DOHH2 (cell line): ENCODE measurements at regions not wholly inside any gene's neighbourhood (a gene's known extent, or its start where the extent isn't known, plus 50 kb on each side); places are given as distances from the start of the nearest gene placed in this dataset.

Experiments
- H3F3A ChIP-seq: fragments of 200-600 bp; sonication (generic), shearing (Covaris generic); 2 replicates; pipeline ENCODE4 v1.6.0; 2016; ENCODE audit warnings: antibody characterized with exemption, mild to moderate bottlenecking; ENCODE audit not compliant: control insufficient read depth, insufficient read depth
- H3K27ac ChIP-seq: fragments of 200-600 bp; sonication (generic); 2 replicates; pipeline ENCODE4 v1.5.1; 2014; ENCODE audit warnings: low read depth, mild to moderate bottlenecking, low read length, moderate library complexity
- H3K27me3 ChIP-seq: fragments of 200-600 bp; sonication (generic); 2 replicates; pipeline ENCODE4 v1.6.1; 2014; ENCODE audit warnings: mild to moderate bottlenecking, low read length, mixed read lengths; ENCODE audit not compliant: control insufficient read depth
- H3K36me3 ChIP-seq: fragments of 200-600 bp; sonication (generic); 2 replicates; pipeline ENCODE4 v1.6.1; 2014; ENCODE audit warnings: mild to moderate bottlenecking, low read length, moderate library complexity, mixed read lengths; ENCODE audit not compliant: control insufficient read depth
- H3K4me1 ChIP-seq: fragments of 200-600 bp; sonication (generic); 2 replicates; pipeline ENCODE4 v1.6.1; 2014; ENCODE audit warnings: mild to moderate bottlenecking, low read length, mixed read lengths; ENCODE audit not compliant: control insufficient read depth
- H3K4me2 ChIP-seq: fragments of 200-600 bp; sonication (generic); 2 replicates; pipeline ENCODE4 v1.6.0; 2014; ENCODE audit warnings: mild to moderate bottlenecking, low read length, moderate library complexity
- H3K4me3 ChIP-seq: fragments of 200-600 bp; sonication (generic); 2 replicates; pipeline ENCODE4 v1.5.1; 2014; ENCODE audit warnings: mild to moderate bottlenecking, low read length, mixed read lengths
- H3K79me2 ChIP-seq: fragments of 200-600 bp; sonication (generic); 2 replicates; pipeline ENCODE4 v1.6.1; 2014; ENCODE audit warnings: mild to moderate bottlenecking, low read length, mixed read lengths; ENCODE audit not compliant: control insufficient read depth
- H3K9me2 ChIP-seq: fragments of 200-600 bp; sonication (generic); replicated peaks from 2 replicates; pipeline ENCODE4 v1.6.1; 2014; ENCODE audit warnings: mild to moderate bottlenecking, low read length, mixed read lengths; ENCODE audit not compliant: control insufficient read depth
- H3K9me3 ChIP-seq: fragments of 200-600 bp; sonication (generic); 2 replicates; pipeline ENCODE4 v1.6.1; 2014; ENCODE audit warnings: antibody characterized with exemption, low read length, mixed read lengths; ENCODE audit not compliant: control insufficient read depth, insufficient read depth
- H4K20me1 ChIP-seq: fragments of 200-600 bp; sonication (generic); 2 replicates; pipeline ENCODE4 v1.6.0; 2014; ENCODE audit warnings: low read depth, mild to moderate bottlenecking, antibody characterized with exemption, low read length, moderate library complexity; ENCODE audit not compliant: control insufficient read depth, insufficient read depth
- CTCF ChIP-seq: fragments of 200-600 bp; sonication (generic); IDR thresholded peaks from one replicate; pipeline ENCODE4 v1.5.1; 2014; ENCODE audit warnings: antibody characterized with exemption, mild to moderate bottlenecking, low read depth, low read length; ENCODE audit not compliant: poor library complexity, severe bottlenecking
- EZH2phosphoT487 ChIP-seq: fragments of 200-600 bp; sonication (generic); IDR thresholded peaks from 2 replicates; pipeline ENCODE4 v1.6.1; 2017; ENCODE audit warnings: borderline replicate concordance, mild to moderate bottlenecking, antibody characterized with exemption, low read length, moderate library complexity, mixed read lengths

GRCh38 chr10:112087953-112088456 is 95.6 kb downstream of the GPAM start:
- Histone ChIP-seq H3K4me3 (no peak overlapping the region), H3K79me2 (no peaks in the 10 kb centered on the region), H3K9me3 (no peaks in the 10 kb centered on the region), H3F3A (no peaks in the 10 kb centered on the region), H3K9me2 (no peaks in the 10 kb centered on the region), H3K4me1 (no peaks in the 10 kb centered on the region), H3K4me2 (no peak overlapping the region), H3K36me3 (no peaks in the 10 kb centered on the region), H3K27me3 (no peaks in the 10 kb centered on the region), H3K27ac (no peak overlapping the region), H4K20me1 (no peaks in the 10 kb centered on the region)
- TF ChIP-seq CTCF (no peak), EZH2phosphoT487 (no peak)

GRCh38 chr10:112091703-112092102 is 91.9 kb downstream of the GPAM start:
- Histone ChIP-seq H3K9me2 (no peaks in the 10 kb centered on the region), H3K27me3 (no peaks in the 10 kb centered on the region), H3K4me3 (no peak overlapping the region), H3K4me1 (no peaks in the 10 kb centered on the region), H3K79me2 (no peaks in the 10 kb centered on the region), H3K36me3 (no peaks in the 10 kb centered on the region), H4K20me1 (no peaks in the 10 kb centered on the region), H3K9me3 (no peaks in the 10 kb centered on the region), H3K27ac (no peak overlapping the region), H3K4me2 (no peak overlapping the region), H3F3A (no peaks in the 10 kb centered on the region)
- TF ChIP-seq EZH2phosphoT487 (no peak), CTCF (no peak)

- TF ChIP-seq CTCF (no peak), EZH2phosphoT487 (no peak)
Observed at GRCh38 chr10:112092519-112092918, 91.0 kb downstream of the GPAM start.

More at GRCh38 chr10:112092519-112092918, 91.0 kb downstream of the GPAM start:
- H3F3A ChIP-seq = no peaks in the 10 kb centered on the region
- H3K9me3 ChIP-seq = no peaks in the 10 kb centered on the region
- H4K20me1 ChIP-seq = no peaks in the 10 kb centered on the region
- no peaks in the 10 kb centered on the region for H3K4me1 ChIP-seq
- H3K27me3 ChIP-seq = no peaks in the 10 kb centered on the region
- no peaks in the 10 kb centered on the region for H3K9me2 ChIP-seq
- no peak overlapping the region for H3K4me3 ChIP-seq
- no peak overlapping the region for H3K4me2 ChIP-seq
- H3K36me3 ChIP-seq = no peaks in the 10 kb centered on the region
- no peak overlapping the region for H3K27ac ChIP-seq
- H3K79me2 ChIP-seq = no peaks in the 10 kb centered on the region
